ENCODE measurements at regions not wholly inside any gene's neighbourhood (a gene's known extent, or its start where the extent isn't known, plus 50 kb on each side); places are given as distances from the start of the nearest gene placed in this dataset.

DNA sequence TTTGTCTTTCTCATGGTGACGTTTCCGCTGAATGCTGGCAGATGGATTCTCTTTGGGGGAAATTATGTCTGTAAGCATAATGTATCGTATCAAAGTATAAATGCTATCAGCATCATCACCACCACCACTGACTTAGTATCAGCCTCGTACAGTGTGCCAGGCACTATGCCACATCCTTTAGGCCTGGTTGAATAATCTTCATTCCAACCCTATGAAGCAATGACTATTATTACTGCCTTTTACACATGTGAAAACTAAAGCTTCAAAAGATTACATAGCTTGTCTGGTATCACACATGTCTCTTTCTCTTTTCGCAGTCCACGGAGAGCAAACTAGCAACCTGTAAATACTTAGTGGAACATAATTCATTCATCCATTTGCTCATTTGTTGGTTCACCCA is 166.7 kb upstream of the PRICKLE2 start:
- WGBS (ENCODE audit: missing lambda C conversion rate), result 89% methylated on average over 6 of the region's 6 CpGs
- no peak for TF ChIP-seq JUNB (IDR thresholded peaks at IDR 0.05)
- no peak for TF ChIP-seq RARB (CRISPR knock-in tag; IDR thresholded peaks at IDR 0.05)
- TF ChIP-seq TP53 (CRISPR knock-in tag; IDR thresholded peaks at IDR 0.05), result no peak
- no peak for TF ChIP-seq CBX2 (IDR thresholded peaks at IDR 0.05; ENCODE audit: borderline replicate concordance, low read depth)
- no peak for TF ChIP-seq ZNF302 (CRISPR knock-in tag; IDR thresholded peaks at IDR 0.05)
- TF ChIP-seq PHF8 (IDR thresholded peaks at IDR 0.05; ENCODE audit: borderline replicate concordance, low read depth), result no peak
- no peak for TF ChIP-seq HOXB5 (CRISPR knock-in tag; IDR thresholded peaks at IDR 0.05)
- TF ChIP-seq RCOR1 (IDR thresholded peaks at IDR 0.05; ENCODE audit: low read depth, low read length), result no peak
- no peak for TF ChIP-seq ZSCAN20 (CRISPR knock-in tag; IDR thresholded peaks at IDR 0.05)
- TF ChIP-seq TFCP2L1 (CRISPR knock-in tag; IDR thresholded peaks at IDR 0.05), result no peak
- TF ChIP-seq EHMT2 (IDR thresholded peaks at IDR 0.05; ENCODE audit: low read depth), result no peak
- no peak for TF ChIP-seq BHLHE40 (IDR thresholded peaks at IDR 0.05; ENCODE audit: low read depth, low read length)
- TF ChIP-seq NR3C1 (IDR thresholded peaks at IDR 0.05), result no peak
- no peak for TF ChIP-seq RFX5 (IDR thresholded peaks at IDR 0.05)
- TF ChIP-seq MAZ (IDR thresholded peaks at IDR 0.05; ENCODE audit: borderline replicate concordance, low read depth, low read length), result no peak
- TF ChIP-seq HEYL (CRISPR knock-in tag; IDR thresholded peaks at IDR 0.05), result no peak
- no peak for TF ChIP-seq KDM1A (IDR thresholded peaks at IDR 0.05; ENCODE audit: low read depth)
- Histone ChIP-seq H3K9me3 (no peaks in the 10 kb centered on the region), H3K4me1 (peaks cover 3% of the 10 kb centered on the region; the same call in 1 of the 3 replicates), H3K27ac (no peak overlapping the region), H3K4me3 (no peak overlapping the region), H3K4me2 (no peak overlapping the region)
- FAIRE-seq, result no peak
- POLR2A ChIA-PET, result no interaction called here
- no peak for DNase-seq (ENCODE audit: low read depth in 1 of 2, low spot score in 1 of 2)
- CTCF ChIA-PET, result interaction anchor here (1.1 kb wide), 1 partner anchor 12 kb away, joined by 3 read pairs; no protein-coding TSS in a partner anchor
- ATAC-seq, result no peak

- TF ChIP-seq CBX8 (IDR thresholded peaks at IDR 0.05) (no peak), HOXB5 (CRISPR knock-in tag; IDR thresholded peaks at IDR 0.05) (no peak)
- POLR2A ChIA-PET, result no interaction called here
- H3K27ac ChIP-seq, result no peak overlapping the region
- DNase-seq (ENCODE audit: low read depth in 1 of 2, low spot score in 1 of 2), result no peak
- H3K9me3 ChIP-seq, result no peaks in the 10 kb centered on the region
- no peak overlapping the region for H3K4me3 ChIP-seq
- no peaks in the 10 kb centered on the region for H3K4me1 ChIP-seq
- no peak for ATAC-seq
- CTCF ChIA-PET, result interaction anchor here (1.1 to 1.5 kb wide), 2 partner anchors 9 to 165 kb away, joined by 3 to 4 read pairs; no protein-coding TSS in a partner anchor
- no peak for FAIRE-seq
- no peak overlapping the region for H3K4me2 ChIP-seq
These were observed 165.6 kb upstream of the PRICKLE2 start for GRCh38 chr3:64390893-64391292.

GRCh38 chr3:64388886-64389285 is 163.6 kb upstream of the PRICKLE2 start:
- no peak for DNase-seq (ENCODE audit: low read depth in 1 of 2, low spot score in 1 of 2)
- Histone ChIP-seq H3K9me3 (no peaks in the 10 kb centered on the region), H3K4me1 (no peaks in the 10 kb centered on the region; the same call in 2 of the 3 replicates), H3K4me2 (no peak overlapping the region), H3K27ac (no peak overlapping the region), H3K4me3 (no peak overlapping the region)
- POLR2A ChIA-PET, result no interaction called here
- WGBS (ENCODE audit: missing lambda C conversion rate), result 85% methylated on average over 4 of the region's 4 CpGs
- TF ChIP-seq GATA3 (IDR thresholded peaks at IDR 0.05; ENCODE audit: borderline replicate concordance) (no peak), E2F6 (IDR thresholded peaks at IDR 0.05; ENCODE audit: borderline replicate concordance, low read depth) (no peak), ZSCAN20 (CRISPR knock-in tag; IDR thresholded peaks at IDR 0.05) (no peak), TP53 (CRISPR knock-in tag; IDR thresholded peaks at IDR 0.05) (no peak), USF2 (IDR thresholded peaks at IDR 0.05) (no peak), BCL3 (IDR thresholded peaks at IDR 0.05) (no peak), SREBF2 (IDR thresholded peaks at IDR 0.05) (no peak), POLR2A (IDR thresholded peaks at IDR 0.05; ENCODE audit: low read length) (no peak), RCOR1 (IDR thresholded peaks at IDR 0.05; ENCODE audit: low read depth, low read length) (no peak), KDM5A (IDR thresholded peaks at IDR 0.05) (no peak), CHD4 (IDR thresholded peaks at IDR 0.05; ENCODE audit: borderline replicate concordance) (no peak), SMC3 (IDR thresholded peaks at IDR 0.05) (no peak)
- TF ChIP-seq, protein P1, sequence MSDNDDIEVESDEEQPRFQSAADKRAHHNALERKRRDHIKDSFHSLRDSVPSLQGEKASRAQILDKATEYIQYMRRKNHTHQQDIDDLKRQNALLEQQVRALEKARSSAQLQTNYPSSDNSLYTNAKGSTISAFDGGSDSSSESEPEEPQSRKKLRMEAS (IDR thresholded peaks at IDR 0.05), result no peak
- FAIRE-seq, result no peak
- CTCF ChIA-PET, result interaction anchor here (1.1 kb wide), 1 partner anchor 58 kb away, joined by 3 read pairs; no protein-coding TSS in a partner anchor
- ATAC-seq, result no peak
